ENCODE measurements at regions not wholly inside any gene's neighbourhood (a gene's known extent, or its start where the extent isn't known, plus 50 kb on each side); places are given as distances from the start of the nearest gene placed in this dataset.

DNA sequence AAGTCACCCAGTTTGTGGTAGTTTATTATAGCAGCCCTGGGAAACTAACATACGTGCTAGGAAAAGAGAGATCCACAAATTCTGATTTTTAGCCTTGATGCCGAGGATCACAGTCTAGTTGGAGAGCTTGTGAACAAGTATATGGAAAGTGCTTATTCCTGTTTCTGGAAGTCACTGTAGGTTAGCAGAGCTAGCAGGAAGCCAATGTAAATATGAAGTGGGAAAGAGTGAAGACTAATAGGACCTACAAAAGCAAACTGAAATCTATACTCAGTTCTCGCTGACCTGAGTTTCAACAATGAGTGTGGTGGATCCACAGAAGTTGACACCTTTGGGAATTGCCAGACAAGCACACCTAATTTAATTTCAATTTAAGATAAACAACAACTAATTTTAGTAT is 254.9 kb downstream of the PLK2 start:
- H2AFZ ChIP-seq (replicated peaks): no peak overlapping the region
- Mint-ChIP-seq H3K27me3 (ENCODE audit: insufficient read depth, low read depth) (no peaks in the 10 kb centered on the region), H3K4me1 (peaks cover 5% of the 10 kb centered on the region), H3K9me3 (peaks cover 2% of the 10 kb centered on the region), H3K36me3 (no peaks in the 10 kb centered on the region), H3K4me3 (no peak overlapping the region), H3K27ac (no peak overlapping the region)
- H3K36me3 ChIP-seq: no peaks in the 10 kb centered on the region
- no peaks in the 10 kb centered on the region for H3K27me3 ChIP-seq
- H3K4me1 ChIP-seq: no peaks in the 10 kb centered on the region
- no peaks in the 10 kb centered on the region for H3K9me3 ChIP-seq (ENCODE audit: low read depth)
- H4K20me1 ChIP-seq (ENCODE audit: low read depth): no peaks in the 10 kb centered on the region
- H3K4me3 ChIP-seq: no peak overlapping the region
- H3K79me2 ChIP-seq (ENCODE audit: low read depth): no peaks in the 10 kb centered on the region
- TF ChIP-seq EZH2phosphoT487 (IDR thresholded peaks at IDR 0.05): no peak
- no peak for TF ChIP-seq EZH2 (IDR thresholded peaks at IDR 0.05)
- TF ChIP-seq, protein P1, sequence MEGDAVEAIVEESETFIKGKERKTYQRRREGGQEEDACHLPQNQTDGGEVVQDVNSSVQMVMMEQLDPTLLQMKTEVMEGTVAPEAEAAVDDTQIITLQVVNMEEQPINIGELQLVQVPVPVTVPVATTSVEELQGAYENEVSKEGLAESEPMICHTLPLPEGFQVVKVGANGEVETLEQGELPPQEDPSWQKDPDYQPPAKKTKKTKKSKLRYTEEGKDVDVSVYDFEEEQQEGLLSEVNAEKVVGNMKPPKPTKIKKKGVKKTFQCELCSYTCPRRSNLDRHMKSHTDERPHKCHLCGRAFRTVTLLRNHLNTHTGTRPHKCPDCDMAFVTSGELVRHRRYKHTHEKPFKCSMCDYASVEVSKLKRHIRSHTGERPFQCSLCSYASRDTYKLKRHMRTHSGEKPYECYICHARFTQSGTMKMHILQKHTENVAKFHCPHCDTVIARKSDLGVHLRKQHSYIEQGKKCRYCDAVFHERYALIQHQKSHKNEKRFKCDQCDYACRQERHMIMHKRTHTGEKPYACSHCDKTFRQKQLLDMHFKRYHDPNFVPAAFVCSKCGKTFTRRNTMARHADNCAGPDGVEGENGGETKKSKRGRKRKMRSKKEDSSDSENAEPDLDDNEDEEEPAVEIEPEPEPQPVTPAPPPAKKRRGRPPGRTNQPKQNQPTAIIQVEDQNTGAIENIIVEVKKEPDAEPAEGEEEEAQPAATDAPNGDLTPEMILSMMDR (IDR thresholded peaks at IDR 0.05): no peak
- DNase-seq (ENCODE audit: low spot score): no peak
- no peak overlapping the region for H3K9ac ChIP-seq
- no peak overlapping the region for H3K27ac ChIP-seq
- no peaks in the 10 kb centered on the region for H3F3A ChIP-seq (ENCODE audit: low read depth)
- no peak overlapping the region for H3K4me2 ChIP-seq

DNA sequence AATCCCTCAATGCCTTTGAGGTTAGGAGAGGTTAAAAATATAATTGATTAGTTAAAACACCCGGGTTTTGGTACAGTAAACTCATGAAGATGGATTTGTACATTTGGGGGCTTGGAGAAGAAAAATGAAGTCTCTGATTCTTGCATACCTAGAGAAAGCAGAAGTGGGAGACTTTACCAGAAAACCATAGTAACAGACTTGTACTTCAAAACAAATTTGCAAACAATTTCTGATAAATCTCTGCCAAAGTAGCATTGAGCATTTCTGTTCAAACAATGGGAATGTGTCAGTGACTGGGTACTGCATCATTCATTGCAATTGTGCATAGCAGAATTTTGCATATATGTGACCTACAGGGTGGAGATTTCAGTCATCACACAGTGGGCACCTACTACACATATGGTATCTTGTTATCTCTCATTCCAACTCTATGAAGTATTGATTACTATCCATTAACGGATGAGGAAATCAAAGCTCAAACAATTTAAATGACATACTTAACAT is 256.9 kb downstream of the PLK2 start:
- Mint-ChIP-seq H3K36me3 (no peaks in the 10 kb centered on the region), H3K27me3 (ENCODE audit: insufficient read depth, low read depth) (peaks cover 2% of the 10 kb centered on the region), H3K9me3 (peaks cover 2% of the 10 kb centered on the region), H3K27ac (no peak overlapping the region), H3K4me3 (no peak overlapping the region), H3K4me1 (peaks cover 5% of the 10 kb centered on the region)
- Histone ChIP-seq H3K27me3 (no peaks in the 10 kb centered on the region), H3K27ac (no peak overlapping the region), H3K36me3 (no peaks in the 10 kb centered on the region), H3K4me1 (no peaks in the 10 kb centered on the region), H3K4me2 (no peak overlapping the region), H4K20me1 (ENCODE audit: low read depth) (no peaks in the 10 kb centered on the region), H3K9me3 (ENCODE audit: low read depth) (no peaks in the 10 kb centered on the region), H3K79me2 (ENCODE audit: low read depth) (no peaks in the 10 kb centered on the region), H3K4me3 (no peak overlapping the region), H3K9ac (no peak overlapping the region), H2AFZ (replicated peaks) (no peak overlapping the region), H3F3A (ENCODE audit: low read depth) (no peaks in the 10 kb centered on the region)
- TF ChIP-seq, protein P1 (IDR thresholded peaks at IDR 0.05): no peak
- TF ChIP-seq EZH2 (IDR thresholded peaks at IDR 0.05) (no peak), EZH2phosphoT487 (IDR thresholded peaks at IDR 0.05) (no peak)
- DNase-seq (ENCODE audit: low spot score): no peak

DNA sequence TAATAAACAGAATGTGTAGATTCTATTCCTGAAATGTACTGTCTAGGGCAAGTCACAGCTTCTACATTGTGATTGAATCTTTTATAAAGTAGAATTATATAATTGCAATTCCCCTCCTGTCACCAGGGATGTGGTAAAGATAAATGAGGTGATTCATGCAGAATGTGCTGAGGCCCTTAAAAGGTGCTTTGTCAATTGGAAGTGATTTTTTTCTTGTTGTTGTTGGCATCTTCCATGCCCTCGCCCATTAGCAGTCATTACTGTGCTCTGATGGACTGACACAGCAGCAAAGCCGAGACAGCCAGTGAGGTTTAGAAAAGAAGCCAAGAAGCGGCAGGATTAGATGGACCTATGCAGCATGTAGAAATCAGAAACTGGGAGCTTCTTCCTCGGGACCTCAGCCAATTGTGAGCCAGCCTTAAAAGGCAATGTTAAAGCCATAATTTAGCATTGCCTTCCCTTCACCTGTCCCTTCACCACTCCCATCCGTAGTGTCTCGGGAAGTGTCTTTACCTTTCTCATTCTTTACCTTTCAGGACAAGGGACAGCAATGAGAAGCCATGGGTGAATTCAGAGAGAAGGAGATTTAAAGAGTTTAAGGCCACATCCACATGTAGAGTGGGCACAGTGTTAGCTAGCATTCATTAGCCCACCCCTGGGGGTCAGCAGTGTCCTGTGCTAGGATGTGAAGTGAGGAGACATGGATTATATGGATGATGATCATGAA is 257.8 kb downstream of the PLK2 start:
- TF ChIP-seq EZH2phosphoT487 (IDR thresholded peaks at IDR 0.05): no peak
- TF ChIP-seq, protein P1 (IDR thresholded peaks at IDR 0.05): no peak
- no peak for TF ChIP-seq EZH2 (IDR thresholded peaks at IDR 0.05)
- no peak overlapping the region for H3K27ac Mint-ChIP-seq

More for the DNA sequence above, 257.8 kb downstream of the PLK2 start:
- Histone ChIP-seq H4K20me1 (ENCODE audit: low read depth) (no peaks in the 10 kb centered on the region), H3K9ac (no peak overlapping the region), H3K79me2 (ENCODE audit: low read depth) (no peaks in the 10 kb centered on the region), H3K9me3 (ENCODE audit: low read depth) (no peaks in the 10 kb centered on the region), H3K4me3 (no peak overlapping the region), H2AFZ (replicated peaks) (no peak overlapping the region), H3K27ac (no peak overlapping the region), H3K36me3 (no peaks in the 10 kb centered on the region), H3K27me3 (no peaks in the 10 kb centered on the region), H3F3A (ENCODE audit: low read depth) (no peaks in the 10 kb centered on the region), H3K4me2 (no peak overlapping the region), H3K4me1 (no peaks in the 10 kb centered on the region)
- no peak overlapping the region for H3K4me3 Mint-ChIP-seq
- DNase-seq (ENCODE audit: low spot score): no peak
- H3K4me1 Mint-ChIP-seq: no peaks in the 10 kb centered on the region
- H3K9me3 Mint-ChIP-seq: peaks cover 2% of the 10 kb centered on the region
- H3K27me3 Mint-ChIP-seq (ENCODE audit: insufficient read depth, low read depth): peaks cover 2% of the 10 kb centered on the region
- no peaks in the 10 kb centered on the region for H3K36me3 Mint-ChIP-seq
